Neutrophil (primary cell): ENCODE measurements at regions not wholly inside any gene's neighbourhood (a gene's known extent, or its start where the extent isn't known, plus 50 kb on each side); places are given as distances from the start of the nearest gene placed in this dataset.

Source experiments
- H3K27ac ChIP-seq: fragments of 200-600 bp; sonication (generic); 2 replicates; pipeline ENCODE4 v1.5.1; 2016; ENCODE audit warnings: mild to moderate bottlenecking, moderate library complexity
- H3K27me3 ChIP-seq: fragments of 200-600 bp; sonication (generic); 2 replicates; pipeline ENCODE4 v1.6.0; 2016; ENCODE audit warnings: mild to moderate bottlenecking
- H3K36me3 ChIP-seq: fragments of 200-600 bp; sonication (generic); 2 replicates; pipeline ENCODE4 v1.5.1; 2017
- H3K4me1 ChIP-seq, 2 experiments: fragments of 200-600 bp in 1 of 2; sonication (generic) in 1 of 2; 1 replicate in 1 of 2; 2 replicates in 1 of 2; pipeline versions ENCODE4 v1.5.1 to v1.6.1; 2013 to 2016; ENCODE audit warnings: low read depth in 1 of 2, low read length in 1 of 2, mild to moderate bottlenecking in 1 of 2, moderate library complexity in 1 of 2; ENCODE audit not compliant: control insufficient read depth in 1 of 2, insufficient read depth in 1 of 2
- H3K4me3 ChIP-seq, 2 experiments: fragments of 200-600 bp in 1 of 2; sonication (generic) in 1 of 2; 1 replicate in 1 of 2; 2 replicates in 1 of 2; pipeline ENCODE4 v1.5.1; 2013 to 2016; ENCODE audit warnings: low read depth in 1 of 2, low read length in 1 of 2, mild to moderate bottlenecking in 1 of 2, moderate library complexity in 1 of 2
- H3K9me3 ChIP-seq: fragments of 200-600 bp; sonication (generic); 2 replicates; pipeline ENCODE4 v1.5.1; 2016
- TF ChIP-seq, protein P1 (sequence below): fragments of 200-600 bp; sonication (generic); IDR thresholded peaks from 2 replicates; pipeline ENCODE4 v1.5.1; 2016; ENCODE audit warnings: antibody characterized with exemption

DNA sequence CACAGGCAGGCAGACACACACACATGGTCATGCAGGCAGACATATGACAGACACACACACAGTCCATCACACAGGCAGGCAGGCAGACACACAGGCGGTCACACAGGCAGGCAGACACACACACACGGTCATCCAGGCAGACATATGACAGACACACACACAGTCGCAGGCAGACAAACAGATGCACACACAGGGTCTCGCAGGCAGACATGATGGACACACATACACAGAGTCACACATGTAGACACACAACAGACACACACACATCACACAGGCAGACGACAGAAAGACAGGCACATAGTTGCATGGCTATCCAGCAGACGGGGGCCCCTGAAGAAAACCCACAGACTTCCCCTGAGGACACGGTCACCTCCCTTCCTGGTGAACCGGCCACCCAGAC, 135.4 kb downstream of the NCOR2 start:
- no peaks in the 10 kb centered on the region for H3K9me3 ChIP-seq
- TF ChIP-seq, protein P1, sequence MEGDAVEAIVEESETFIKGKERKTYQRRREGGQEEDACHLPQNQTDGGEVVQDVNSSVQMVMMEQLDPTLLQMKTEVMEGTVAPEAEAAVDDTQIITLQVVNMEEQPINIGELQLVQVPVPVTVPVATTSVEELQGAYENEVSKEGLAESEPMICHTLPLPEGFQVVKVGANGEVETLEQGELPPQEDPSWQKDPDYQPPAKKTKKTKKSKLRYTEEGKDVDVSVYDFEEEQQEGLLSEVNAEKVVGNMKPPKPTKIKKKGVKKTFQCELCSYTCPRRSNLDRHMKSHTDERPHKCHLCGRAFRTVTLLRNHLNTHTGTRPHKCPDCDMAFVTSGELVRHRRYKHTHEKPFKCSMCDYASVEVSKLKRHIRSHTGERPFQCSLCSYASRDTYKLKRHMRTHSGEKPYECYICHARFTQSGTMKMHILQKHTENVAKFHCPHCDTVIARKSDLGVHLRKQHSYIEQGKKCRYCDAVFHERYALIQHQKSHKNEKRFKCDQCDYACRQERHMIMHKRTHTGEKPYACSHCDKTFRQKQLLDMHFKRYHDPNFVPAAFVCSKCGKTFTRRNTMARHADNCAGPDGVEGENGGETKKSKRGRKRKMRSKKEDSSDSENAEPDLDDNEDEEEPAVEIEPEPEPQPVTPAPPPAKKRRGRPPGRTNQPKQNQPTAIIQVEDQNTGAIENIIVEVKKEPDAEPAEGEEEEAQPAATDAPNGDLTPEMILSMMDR: no peak
- no peaks in the 10 kb centered on the region for H3K27me3 ChIP-seq
- peaks cover 21 to 22% of the 10 kb centered on the region in 2 experiments for H3K4me1 ChIP-seq
- H3K27ac ChIP-seq: peak overlapping the region; percentile 66
- H3K4me3 ChIP-seq: peak overlapping the region; percentile 8 to 35
- peaks cover 45% of the 10 kb centered on the region for H3K36me3 ChIP-seq

DNA sequence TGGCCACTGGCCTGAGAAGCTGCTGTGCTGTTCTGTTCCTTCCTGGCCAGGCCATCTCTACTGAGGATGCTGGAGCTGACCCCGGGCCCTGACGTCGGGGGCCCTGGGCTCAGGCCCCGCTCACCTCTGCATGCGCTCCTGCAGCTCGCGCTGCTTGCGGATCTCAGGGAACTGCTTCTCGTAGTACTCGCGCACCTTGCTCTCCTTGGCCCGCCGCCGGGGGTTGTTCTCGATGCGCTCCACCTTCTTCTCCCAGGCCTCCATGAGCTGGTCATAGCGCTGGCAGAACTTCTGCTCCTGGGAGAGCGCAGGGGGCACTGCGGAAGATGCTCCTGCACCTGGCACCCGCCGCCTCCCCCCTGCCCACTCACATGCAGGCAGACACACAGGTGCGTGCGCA, 135.6 kb downstream of the RFLNA start:
- TF ChIP-seq, protein P1: no peak
- H3K4me1 ChIP-seq: peaks cover 21 to 22% of the 10 kb centered on the region in 2 experiments
- no peak overlapping the region for H3K4me3 ChIP-seq
- no peaks in the 10 kb centered on the region for H3K9me3 ChIP-seq
- H3K36me3 ChIP-seq: peaks cover 46% of the 10 kb centered on the region
- no peaks in the 10 kb centered on the region for H3K27me3 ChIP-seq
- H3K27ac ChIP-seq: no peak overlapping the region

DNA sequence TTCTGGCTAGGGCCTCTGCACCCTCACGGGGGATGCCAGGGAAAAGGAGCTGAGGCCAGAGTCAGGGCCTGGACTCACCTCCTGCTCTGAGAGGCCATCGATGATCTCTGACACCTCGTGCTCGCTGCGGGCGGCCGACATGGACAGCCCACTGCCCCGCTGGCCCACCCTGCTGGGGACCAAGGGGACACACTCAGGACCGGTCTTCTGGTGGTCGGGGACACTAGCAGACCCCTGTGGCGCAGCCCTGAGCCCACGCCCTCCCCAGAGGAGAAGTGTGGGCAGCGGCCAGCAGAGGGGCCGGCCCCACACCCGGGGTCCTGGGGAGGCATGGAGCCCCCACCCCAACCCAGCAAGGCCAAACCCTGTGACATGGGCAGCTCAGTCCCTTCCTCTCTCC, 134.6 kb downstream of the RFLNA start:
- Histone ChIP-seq H3K4me1 (peaks cover 21 to 22% of the 10 kb centered on the region in 2 experiments), H3K27me3 (no peaks in the 10 kb centered on the region), H3K27ac (no peak overlapping the region), H3K36me3 (peaks cover 53% of the 10 kb centered on the region), H3K4me3 (no peak overlapping the region), H3K9me3 (no peaks in the 10 kb centered on the region)
- TF ChIP-seq, protein P1: no peak

DNA sequence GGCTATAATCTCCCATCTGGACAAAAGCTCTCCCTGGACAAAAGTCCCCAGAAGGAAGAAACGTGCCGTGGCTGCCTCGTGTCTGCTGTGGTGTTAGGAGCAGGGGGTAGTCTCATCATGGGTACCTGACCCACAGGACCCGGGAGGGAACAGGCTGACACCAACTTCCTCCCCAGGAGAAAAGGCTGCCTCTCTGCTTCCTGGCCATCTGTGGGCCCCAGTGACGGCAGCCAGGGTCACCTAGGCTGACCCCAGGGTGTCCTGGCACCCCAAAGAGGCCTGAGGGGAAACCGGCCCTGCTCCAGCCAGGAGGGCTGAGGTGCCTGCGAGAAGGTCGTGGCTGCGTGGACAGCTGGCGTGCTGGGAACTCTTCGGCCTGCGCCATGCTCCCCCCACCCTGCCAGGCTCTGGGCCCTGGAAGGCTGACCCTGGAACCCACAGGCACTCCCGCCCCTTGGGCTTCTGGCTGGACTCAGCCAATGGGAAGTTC, 133.9 kb downstream of the RFLNA start:
- no peak overlapping the region for H3K27ac ChIP-seq
- TF ChIP-seq, protein P1: no peak
- H3K27me3 ChIP-seq: no peaks in the 10 kb centered on the region
- H3K9me3 ChIP-seq: no peaks in the 10 kb centered on the region
- no peak overlapping the region for H3K4me3 ChIP-seq
- peaks cover 55% of the 10 kb centered on the region for H3K36me3 ChIP-seq
- H3K4me1 ChIP-seq: peaks cover 21 to 22% of the 10 kb centered on the region in 2 experiments

DNA sequence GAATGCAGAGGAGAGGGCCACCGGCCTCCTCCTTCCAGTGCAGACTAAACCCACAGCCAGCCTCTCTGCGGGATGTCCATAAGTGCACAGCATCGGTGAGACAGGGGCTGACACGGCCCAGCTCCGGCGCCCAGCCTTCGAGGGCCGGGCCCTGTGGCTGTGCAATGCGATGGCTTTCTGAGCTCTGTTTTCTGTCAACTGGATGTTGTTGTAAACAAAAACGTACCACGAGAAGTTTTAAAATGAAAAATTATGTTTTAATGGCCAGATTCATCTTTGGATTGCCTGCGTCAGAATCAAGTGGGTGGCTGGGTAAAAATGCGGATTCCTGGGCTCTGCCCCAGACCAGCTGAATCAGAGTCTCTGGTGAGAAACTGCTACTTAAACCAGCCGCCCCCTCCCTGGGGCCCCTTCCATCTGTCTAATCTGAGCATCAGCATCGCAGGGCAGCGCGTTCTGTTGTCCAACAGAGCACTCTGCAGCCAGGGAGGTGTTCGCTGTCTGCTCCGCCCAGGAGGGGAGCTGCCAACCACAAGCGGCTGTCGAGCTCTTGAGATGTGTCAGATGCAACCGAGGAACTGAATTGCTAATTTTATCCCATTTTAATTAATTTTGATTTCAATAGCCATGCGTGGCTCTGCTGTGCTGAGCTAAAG, 133.4 kb downstream of the RFLNA start:
- Histone ChIP-seq H3K27ac (no peak overlapping the region), H3K36me3 (peaks cover 56% of the 10 kb centered on the region), H3K9me3 (no peaks in the 10 kb centered on the region), H3K4me1 (peaks cover 18 to 19% of the 10 kb centered on the region in 2 experiments), H3K27me3 (no peaks in the 10 kb centered on the region), H3K4me3 (no peak overlapping the region)
- TF ChIP-seq, protein P1: no peak
